ENCODE measurements at regions not wholly inside any gene's neighbourhood (a gene's known extent, or its start where the extent isn't known, plus 50 kb on each side); places are given as distances from the start of the nearest gene placed in this dataset.
"Not testable (repeated sequence)": the region's sequence is repeated elsewhere in the genome, so short reads cannot be mapped to it uniquely, and the experiment has no call there.

DNA sequence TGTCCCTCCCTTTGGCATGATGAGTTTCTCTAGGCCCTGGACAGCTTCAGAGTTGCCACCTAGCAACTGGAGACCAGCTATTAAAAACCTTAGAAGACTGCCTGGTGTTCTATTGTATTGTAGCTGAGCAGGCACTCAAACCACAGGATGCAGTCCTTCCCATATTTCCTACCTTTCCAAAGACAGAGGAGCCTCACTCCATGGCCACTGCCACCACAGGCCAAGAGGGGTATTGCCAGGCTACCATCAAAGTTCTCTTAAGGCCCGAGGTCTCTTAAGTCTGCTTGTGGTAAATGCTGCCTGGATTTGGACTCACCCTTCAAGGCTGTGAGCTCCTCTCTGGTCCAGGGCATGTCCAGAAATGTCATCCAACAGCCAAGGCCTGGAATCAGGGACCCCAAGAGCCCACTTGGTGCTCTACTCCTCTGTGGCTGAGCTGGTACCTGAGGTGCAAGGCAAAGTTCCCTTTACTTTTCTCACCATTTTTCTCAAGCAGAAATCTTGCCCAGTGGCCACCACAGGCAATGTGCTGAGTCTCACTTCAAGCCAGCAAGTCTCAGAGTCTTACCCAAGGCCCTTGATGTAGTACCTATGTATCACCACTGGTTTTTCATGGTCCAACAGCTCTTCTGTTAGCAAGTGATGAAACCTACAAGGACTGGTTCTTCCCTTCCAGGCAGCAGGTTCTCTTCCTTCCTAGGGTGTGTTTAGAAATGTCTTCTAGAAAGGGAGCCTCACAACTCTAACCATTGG lies 269.4 kb downstream of the AMY1C start:
- no peaks in the 10 kb centered on the region for H3K9me3 ChIP-seq (ENCODE audit: control insufficient read depth, low read depth, low read length)
- no peak for DNase-seq
- no peaks in the 10 kb centered on the region for H3K36me3 ChIP-seq (ENCODE audit: control insufficient read depth, insufficient read depth, low read length)
- no peaks in the 10 kb centered on the region for H3K4me1 ChIP-seq (ENCODE audit: control insufficient read depth, insufficient read depth, low read length)
- no peak overlapping the region for H3K4me3 ChIP-seq (ENCODE audit: low read length)
- no peaks in the 10 kb centered on the region for H3K27me3 ChIP-seq (ENCODE audit: control insufficient read depth, insufficient read depth, low read length)
- H3K27ac ChIP-seq (ENCODE audit: low read length): no peak overlapping the region
- no CpG with 5 or more reads among the region's 1 CpG for WGBS (ENCODE audit: insufficient coverage, low lambda C conversion rate)

DNA sequence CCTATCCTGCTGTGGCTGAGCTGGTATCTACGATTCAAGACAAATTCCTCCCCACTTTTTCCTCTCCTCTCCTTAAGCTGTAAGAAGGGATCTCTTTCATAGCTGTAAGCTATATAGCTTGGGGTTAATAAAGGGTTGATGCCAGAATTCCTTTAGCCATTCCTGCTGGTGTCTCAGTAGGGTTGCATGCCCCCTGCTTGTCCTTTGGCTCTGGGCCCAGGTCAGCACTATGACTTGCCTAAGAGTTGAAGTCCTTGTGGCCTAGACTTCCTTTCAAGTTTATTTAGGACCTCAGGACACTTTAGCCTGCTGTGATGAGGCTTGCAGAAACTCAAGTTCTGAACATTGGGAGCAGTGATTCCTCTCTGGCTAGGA lies 270.0 kb downstream of the AMY1C start:
- Histone ChIP-seq H3K4me3 (ENCODE audit: low read length) (no peak overlapping the region), H3K9me3 (ENCODE audit: control insufficient read depth, low read depth, low read length) (no peaks in the 10 kb centered on the region), H3K27me3 (ENCODE audit: control insufficient read depth, insufficient read depth, low read length) (no peaks in the 10 kb centered on the region), H3K36me3 (ENCODE audit: control insufficient read depth, insufficient read depth, low read length) (no peaks in the 10 kb centered on the region), H3K27ac (ENCODE audit: low read length) (no peak overlapping the region), H3K4me1 (ENCODE audit: control insufficient read depth, insufficient read depth, low read length) (no peaks in the 10 kb centered on the region)
- DNase-seq: no peak
- no CpG with 5 or more reads among the region's 1 CpG for WGBS (ENCODE audit: insufficient coverage, low lambda C conversion rate)

DNA sequence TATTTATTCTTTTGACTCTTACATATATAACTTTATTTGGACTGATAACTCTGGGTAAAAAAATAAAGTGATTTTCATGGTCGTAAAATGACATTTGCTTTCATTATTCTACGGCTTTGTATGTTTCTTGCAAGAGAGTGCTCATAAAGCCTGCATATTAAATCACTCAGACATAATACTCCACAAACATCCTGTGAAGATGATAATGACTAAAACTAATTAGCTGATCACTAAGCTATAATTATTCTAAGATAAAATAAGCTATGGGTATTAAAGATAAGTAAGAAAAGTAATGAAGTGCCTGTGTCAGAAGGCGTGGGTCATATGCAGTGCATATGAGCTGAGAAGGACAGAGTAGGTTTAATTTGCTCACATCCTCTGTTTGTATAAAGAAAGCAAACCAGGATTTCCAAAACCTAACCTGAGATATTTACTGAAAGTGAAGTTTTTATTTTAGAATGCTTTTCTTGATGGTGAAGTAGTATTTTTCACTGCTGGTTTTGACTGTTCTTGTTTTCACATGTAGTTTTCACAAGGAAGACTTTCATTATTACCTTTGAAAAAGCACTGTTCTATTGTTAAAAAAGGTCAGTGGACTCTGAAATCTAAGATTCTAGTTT lies 278.8 kb downstream of the AMY1C start:
- WGBS (ENCODE audit: insufficient coverage, low lambda C conversion rate): 63% methylated on average over 2 of the region's 3 CpGs
- Histone ChIP-seq H3K27me3 (ENCODE audit: control insufficient read depth, insufficient read depth, low read length) (no peaks in the 10 kb centered on the region), H3K9me3 (ENCODE audit: control insufficient read depth, low read depth, low read length) (no peaks in the 10 kb centered on the region), H3K36me3 (ENCODE audit: control insufficient read depth, insufficient read depth, low read length) (no peaks in the 10 kb centered on the region), H3K4me1 (ENCODE audit: control insufficient read depth, insufficient read depth, low read length) (no peaks in the 10 kb centered on the region), H3K4me3 (ENCODE audit: low read length) (no peak overlapping the region), H3K27ac (ENCODE audit: low read length) (no peak overlapping the region)
- DNase-seq: no peak

GRCh38 chr1:104029456-104029970 lies 279.8 kb downstream of the AMY1C start:
- DNase-seq: no peak
- H3K27me3 ChIP-seq (ENCODE audit: control insufficient read depth, insufficient read depth, low read length): no peaks in the 10 kb centered on the region
- WGBS (ENCODE audit: insufficient coverage, low lambda C conversion rate): no CpG with 5 or more reads among the region's 1 CpG
- H3K9me3 ChIP-seq (ENCODE audit: control insufficient read depth, low read depth, low read length): no peaks in the 10 kb centered on the region
- H3K4me3 ChIP-seq (ENCODE audit: low read length): no peak overlapping the region
- no peaks in the 10 kb centered on the region for H3K36me3 ChIP-seq (ENCODE audit: control insufficient read depth, insufficient read depth, low read length)
- H3K27ac ChIP-seq (ENCODE audit: low read length): no peak overlapping the region
- H3K4me1 ChIP-seq (ENCODE audit: control insufficient read depth, insufficient read depth, low read length): no peaks in the 10 kb centered on the region

GRCh38 chr1:104056786-104057185 lies 307.1 kb downstream of the AMY1C start:
- Histone ChIP-seq H3K27ac (ENCODE audit: low read length) (no peak overlapping the region), H3K4me1 (ENCODE audit: control insufficient read depth, insufficient read depth, low read length) (no peaks in the 10 kb centered on the region), H3K36me3 (ENCODE audit: control insufficient read depth, insufficient read depth, low read length) (no peaks in the 10 kb centered on the region), H3K4me3 (ENCODE audit: low read length) (no peak overlapping the region), H3K27me3 (ENCODE audit: control insufficient read depth, insufficient read depth, low read length) (no peaks in the 10 kb centered on the region), H3K9me3 (ENCODE audit: control insufficient read depth, low read depth, low read length) (peaks cover 3% of the 10 kb centered on the region)
- no peak for DNase-seq
- no CpG with 5 or more reads among the region's 8 CpGs for WGBS (ENCODE audit: insufficient coverage, low lambda C conversion rate)

DNA sequence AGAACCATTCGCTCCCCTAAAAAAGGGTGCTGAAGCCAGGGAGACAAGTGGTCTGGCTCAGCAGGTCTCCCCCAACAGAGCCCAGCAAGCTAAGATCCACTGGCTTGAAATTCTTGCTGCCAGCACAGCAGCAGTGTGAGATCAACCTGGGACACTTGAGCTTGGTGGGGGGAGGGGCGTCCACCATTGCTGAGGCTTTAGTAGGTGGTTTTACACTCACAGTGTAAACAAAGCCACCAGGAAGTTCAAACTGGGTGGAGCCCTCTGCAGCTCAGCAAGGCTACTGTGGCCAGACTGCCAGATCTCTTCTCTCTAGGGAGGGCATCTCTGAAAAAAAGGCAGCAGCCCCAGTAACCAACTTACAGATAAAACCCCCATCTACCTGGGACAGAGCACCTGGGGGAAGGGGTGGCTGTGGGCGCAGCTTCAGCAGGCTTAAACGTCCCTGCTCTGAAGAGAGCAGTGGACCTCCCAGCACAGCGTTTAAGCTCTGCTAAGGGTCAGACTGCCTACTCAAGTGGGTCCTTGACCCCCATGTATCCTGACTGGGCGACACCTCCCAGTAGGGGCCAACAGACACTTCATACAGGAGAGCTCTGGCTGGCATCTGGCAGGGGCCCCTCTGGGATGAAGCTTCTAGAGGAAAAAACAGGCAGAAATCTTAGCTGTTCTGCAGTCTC lies 307.7 kb downstream of the AMY1C start:
- not testable (repeated sequence) for H3K36me3 ChIP-seq (ENCODE audit: control insufficient read depth, insufficient read depth, low read length); DNase-seq; H3K27ac ChIP-seq (ENCODE audit: low read length); H3K4me3 ChIP-seq (ENCODE audit: low read length); H3K4me1 ChIP-seq (ENCODE audit: control insufficient read depth, insufficient read depth, low read length); H3K9me3 ChIP-seq (ENCODE audit: control insufficient read depth, low read depth, low read length); H3K27me3 ChIP-seq (ENCODE audit: control insufficient read depth, insufficient read depth, low read length)
- WGBS (ENCODE audit: insufficient coverage, low lambda C conversion rate): no CpG with 5 or more reads among the region's 6 CpGs

DNA sequence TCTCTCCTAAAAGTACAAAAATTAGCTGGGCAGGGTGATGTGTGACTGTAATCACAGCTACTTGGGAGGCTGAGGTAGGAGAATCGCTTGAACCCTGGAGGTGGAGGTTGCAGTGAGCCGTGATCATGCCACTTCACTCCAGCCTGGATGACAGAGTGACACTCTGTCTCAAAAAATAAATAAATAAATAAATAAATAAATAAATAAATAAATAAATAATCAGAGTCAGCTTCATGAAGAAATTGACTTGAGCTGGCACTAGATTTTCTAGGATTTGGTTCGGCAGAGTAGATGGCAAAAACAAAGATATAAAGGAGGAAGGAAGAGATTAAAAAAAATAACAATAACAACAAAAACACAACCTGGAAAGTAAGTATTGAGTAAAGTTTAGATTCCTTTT lies 311.9 kb downstream of the AMY1C start:
- WGBS (ENCODE audit: insufficient coverage, low lambda C conversion rate): 100% methylated on average over 1 of the region's 3 CpGs
- H3K36me3 ChIP-seq (ENCODE audit: control insufficient read depth, insufficient read depth, low read length); H3K9me3 ChIP-seq (ENCODE audit: control insufficient read depth, low read depth, low read length); H3K4me3 ChIP-seq (ENCODE audit: low read length); H3K27me3 ChIP-seq (ENCODE audit: control insufficient read depth, insufficient read depth, low read length); DNase-seq; H3K27ac ChIP-seq (ENCODE audit: low read length); H3K4me1 ChIP-seq (ENCODE audit: control insufficient read depth, insufficient read depth, low read length): not testable (repeated sequence)

DNA sequence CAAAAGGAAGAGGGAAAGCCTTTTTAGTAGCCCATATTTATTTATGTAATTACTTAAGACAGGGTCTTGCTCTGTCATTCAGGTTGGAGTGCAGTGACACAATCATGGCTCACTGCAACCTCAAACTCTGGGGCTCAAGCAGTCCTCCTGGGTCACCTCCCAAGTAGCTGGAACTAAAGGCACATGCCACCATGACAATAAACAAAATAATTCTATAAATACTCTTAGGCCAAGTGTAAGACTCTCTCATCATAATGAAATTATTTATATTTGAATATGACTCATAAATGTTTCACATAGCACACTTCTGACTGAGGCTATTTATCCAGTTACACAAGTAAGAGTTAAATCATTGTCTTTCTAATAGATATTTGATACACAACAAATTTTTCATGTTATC lies 314.7 kb downstream of the AMY1C start:
- no peak overlapping the region for H3K4me3 ChIP-seq (ENCODE audit: low read length)
- H3K27me3 ChIP-seq (ENCODE audit: control insufficient read depth, insufficient read depth, low read length): no peaks in the 10 kb centered on the region
- H3K4me1 ChIP-seq (ENCODE audit: control insufficient read depth, insufficient read depth, low read length): no peaks in the 10 kb centered on the region
- no peak overlapping the region for H3K27ac ChIP-seq (ENCODE audit: low read length)
- DNase-seq: no peak
- no peaks in the 10 kb centered on the region for H3K36me3 ChIP-seq (ENCODE audit: control insufficient read depth, insufficient read depth, low read length)
- H3K9me3 ChIP-seq (ENCODE audit: control insufficient read depth, low read depth, low read length): no peaks in the 10 kb centered on the region

DNA sequence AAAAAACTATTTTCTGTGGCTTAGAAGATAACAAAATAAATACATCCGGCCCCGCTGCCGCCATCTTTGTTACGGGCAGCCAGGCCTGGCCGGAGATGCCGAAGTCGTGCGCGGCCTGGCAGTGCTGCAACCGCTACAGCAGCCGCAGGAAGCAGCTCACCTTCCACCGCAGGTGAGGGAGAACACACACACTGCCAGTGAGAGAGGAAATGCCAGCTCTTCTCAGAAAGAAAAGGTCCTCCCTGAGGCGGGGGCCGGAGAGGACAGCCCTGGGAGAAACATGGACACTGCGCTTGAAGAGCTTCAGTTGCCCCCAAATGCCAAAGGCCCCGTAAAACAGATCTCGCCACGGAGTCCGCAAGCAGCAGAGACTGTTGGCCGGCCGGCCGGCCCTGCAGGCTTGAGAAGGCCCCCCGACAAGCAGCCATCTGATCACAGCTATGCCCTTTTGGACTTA lies 323.2 kb downstream of the AMY1C start:
- Histone ChIP-seq H3K27me3 (ENCODE audit: control insufficient read depth, insufficient read depth, low read length) (no peaks in the 10 kb centered on the region), H3K9me3 (ENCODE audit: control insufficient read depth, low read depth, low read length) (peaks cover 11% of the 10 kb centered on the region), H3K27ac (ENCODE audit: low read length) (no peak overlapping the region), H3K4me3 (ENCODE audit: low read length) (no peak overlapping the region), H3K36me3 (ENCODE audit: control insufficient read depth, insufficient read depth, low read length) (no peaks in the 10 kb centered on the region), H3K4me1 (ENCODE audit: control insufficient read depth, insufficient read depth, low read length) (no peaks in the 10 kb centered on the region)
- WGBS (ENCODE audit: insufficient coverage, low lambda C conversion rate): no CpG with 5 or more reads among the region's 23 CpGs
- DNase-seq: no peak

DNA sequence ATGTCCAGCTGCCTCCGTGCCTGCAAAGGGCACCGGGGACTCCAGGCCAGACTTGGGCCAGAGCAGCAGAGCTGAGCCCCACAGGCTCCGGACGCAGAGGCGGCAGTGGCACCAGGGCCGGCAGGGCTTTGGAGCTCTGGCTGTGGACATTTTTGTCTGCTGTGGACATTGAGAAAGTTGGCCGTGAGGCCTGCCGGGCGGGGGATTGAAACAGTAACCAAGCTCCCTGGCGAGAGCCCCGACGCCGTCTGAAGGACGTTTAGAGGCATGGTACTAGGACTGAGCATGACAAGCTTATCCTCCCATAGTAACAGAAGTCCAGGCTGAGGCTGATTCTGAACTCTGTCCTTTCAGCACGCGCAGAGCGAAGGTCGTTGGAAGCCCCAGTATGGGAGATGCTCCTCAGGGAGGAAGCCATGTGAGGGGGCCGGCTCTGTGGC lies 323.8 kb downstream of the AMY1C start:
- no peak overlapping the region for H3K27ac ChIP-seq (ENCODE audit: low read length)
- no CpG with 5 or more reads among the region's 19 CpGs for WGBS (ENCODE audit: insufficient coverage, low lambda C conversion rate)
- no peaks in the 10 kb centered on the region for H3K27me3 ChIP-seq (ENCODE audit: control insufficient read depth, insufficient read depth, low read length)
- H3K36me3 ChIP-seq (ENCODE audit: control insufficient read depth, insufficient read depth, low read length): no peaks in the 10 kb centered on the region
- peak in 1 of 2 donors; percentile 2 for DNase-seq
- H3K4me3 ChIP-seq (ENCODE audit: low read length): no peak overlapping the region
- peaks cover 11% of the 10 kb centered on the region for H3K9me3 ChIP-seq (ENCODE audit: control insufficient read depth, low read depth, low read length)
- H3K4me1 ChIP-seq (ENCODE audit: control insufficient read depth, insufficient read depth, low read length): no peaks in the 10 kb centered on the region

All from large intestine (tissue), 3 donors.